ENCODE measurements at regions not wholly inside any gene's neighbourhood (a gene's known extent, or its start where the extent isn't known, plus 50 kb on each side); places are given as distances from the start of the nearest gene placed in this dataset.
A peak's percentile ranks its signal among the peaks of the same experiment; 100 is the strongest.
"Not testable (repeated sequence)": the region's sequence is repeated elsewhere in the genome, so short reads cannot be mapped to it uniquely, and the experiment has no call there.

DNA sequence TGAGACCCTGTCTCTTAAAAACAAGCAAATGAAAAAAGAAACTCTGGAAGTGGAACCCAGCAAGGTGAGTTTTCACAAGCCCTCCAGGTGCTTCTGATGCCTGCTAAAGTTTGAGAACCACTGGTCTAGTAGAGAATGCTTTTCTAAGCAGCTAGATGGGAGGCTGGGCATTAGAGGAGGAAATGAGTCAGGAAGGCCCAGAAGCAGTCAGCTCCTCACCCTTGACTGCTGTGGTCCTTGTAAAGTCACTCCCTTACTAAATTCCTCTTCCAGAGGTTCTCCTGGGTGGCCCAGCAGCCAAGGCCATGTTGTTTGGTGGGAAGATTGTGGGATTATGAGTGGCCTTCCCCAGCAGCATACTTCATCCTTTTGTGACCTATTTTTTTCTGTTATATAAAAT lies 52.0 kb upstream of the FYN start:
- DNase-seq = no peak

DNA sequence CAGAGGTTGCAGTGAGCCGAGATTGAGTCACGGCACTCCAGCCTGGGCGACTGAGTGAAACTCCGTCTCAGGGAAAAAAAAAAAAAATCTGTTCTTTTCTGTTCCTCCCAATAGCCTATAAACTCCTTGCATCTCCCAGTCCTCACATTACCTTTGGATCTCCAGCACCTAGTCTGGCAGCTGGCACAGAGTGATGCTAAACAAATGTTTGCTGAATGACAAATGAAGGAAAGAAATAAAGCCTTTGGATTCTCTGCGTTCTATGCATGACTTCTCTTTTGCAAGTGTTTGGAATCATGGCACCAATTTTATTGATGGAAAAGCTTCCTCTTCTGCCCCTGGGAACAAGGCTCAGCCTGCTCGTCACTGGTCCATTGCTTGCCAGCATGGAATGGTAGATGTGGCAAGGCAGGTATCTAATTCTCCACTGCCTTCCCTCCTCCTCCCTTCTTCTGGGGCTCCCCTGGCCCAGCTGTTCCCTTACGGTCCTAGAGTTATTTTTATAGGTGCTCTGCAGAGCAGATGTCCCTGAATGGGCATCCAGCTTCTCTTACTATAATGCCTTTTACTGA lies 53.6 kb upstream of the FYN start:
- DNase-seq = no peak

- DNase-seq = no peak
Observed at GRCh38 chr6:111927321-111927720, 54.1 kb upstream of the FYN start.

GRCh38 chr6:111928139-111928538 lies 54.9 kb upstream of the FYN start:
- no peak for DNase-seq

DNA sequence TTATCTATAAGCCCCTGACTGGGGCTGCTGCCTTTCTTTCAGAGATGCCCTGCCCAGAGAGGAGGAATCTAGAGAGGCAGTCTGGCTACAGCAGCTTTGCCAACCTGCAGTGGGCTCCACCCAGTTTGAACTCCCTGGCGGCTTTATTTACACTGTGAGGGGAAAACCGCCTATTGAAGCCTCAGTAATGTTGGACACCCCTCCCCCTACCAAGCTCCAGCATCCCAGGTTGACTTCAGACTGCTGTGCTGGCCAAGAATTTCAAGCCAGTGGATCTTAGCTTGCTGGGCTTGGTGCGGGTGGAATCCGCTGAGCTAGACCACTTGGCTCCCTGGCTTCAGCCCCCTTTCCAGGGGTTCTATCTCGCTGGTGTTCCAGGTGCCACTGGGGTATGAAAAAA lies 61.4 kb upstream of the FYN start:
- not testable (repeated sequence) for DNase-seq

- DNase-seq = no peak
Observed at GRCh38 chr6:111936718-111937117, 63.5 kb upstream of the FYN start.

- DNase-seq = no peak
Observed at GRCh38 chr6:111938710-111939109, 65.5 kb upstream of the FYN start.

DNA sequence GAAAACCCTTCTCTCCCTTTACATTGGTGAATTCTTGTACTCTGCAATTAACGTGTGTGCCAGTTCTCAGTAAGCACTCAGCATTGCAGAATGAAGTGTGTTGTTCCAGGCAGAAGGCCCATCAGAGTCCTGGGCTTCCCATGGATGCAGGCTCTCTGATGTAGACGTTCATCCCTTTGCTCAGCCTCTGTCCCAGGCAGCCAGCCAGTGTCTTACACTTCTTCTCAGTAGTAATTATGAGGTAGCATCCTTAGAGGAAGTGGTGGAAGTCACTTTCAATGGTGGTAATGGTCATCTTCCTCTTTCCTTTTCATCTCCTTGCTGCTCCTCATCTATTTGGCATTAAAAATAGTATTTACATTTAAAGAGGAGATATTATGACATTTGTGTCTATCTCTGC lies 66.7 kb upstream of the FYN start:
- DNase-seq = no peak

DNA sequence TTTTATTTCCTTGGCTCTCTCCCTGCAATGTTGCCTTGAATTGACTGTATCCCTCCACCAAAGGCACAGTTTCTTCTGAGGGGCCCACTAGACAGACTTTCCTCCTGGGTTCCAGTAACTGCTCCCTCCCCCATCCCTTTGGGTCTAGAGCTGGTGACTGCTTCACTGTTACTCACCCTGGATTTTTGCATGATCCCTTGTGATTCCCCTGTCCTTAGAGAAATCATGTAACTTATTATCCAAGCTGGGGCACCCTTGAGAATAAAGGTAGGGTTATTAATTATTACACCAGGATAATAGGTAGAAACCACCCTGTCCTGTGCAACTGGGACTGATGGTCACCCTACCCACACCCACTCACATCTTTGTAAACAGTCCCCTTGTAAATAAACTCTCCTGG lies 67.5 kb upstream of the FYN start:
- no peak for DNase-seq

DNA sequence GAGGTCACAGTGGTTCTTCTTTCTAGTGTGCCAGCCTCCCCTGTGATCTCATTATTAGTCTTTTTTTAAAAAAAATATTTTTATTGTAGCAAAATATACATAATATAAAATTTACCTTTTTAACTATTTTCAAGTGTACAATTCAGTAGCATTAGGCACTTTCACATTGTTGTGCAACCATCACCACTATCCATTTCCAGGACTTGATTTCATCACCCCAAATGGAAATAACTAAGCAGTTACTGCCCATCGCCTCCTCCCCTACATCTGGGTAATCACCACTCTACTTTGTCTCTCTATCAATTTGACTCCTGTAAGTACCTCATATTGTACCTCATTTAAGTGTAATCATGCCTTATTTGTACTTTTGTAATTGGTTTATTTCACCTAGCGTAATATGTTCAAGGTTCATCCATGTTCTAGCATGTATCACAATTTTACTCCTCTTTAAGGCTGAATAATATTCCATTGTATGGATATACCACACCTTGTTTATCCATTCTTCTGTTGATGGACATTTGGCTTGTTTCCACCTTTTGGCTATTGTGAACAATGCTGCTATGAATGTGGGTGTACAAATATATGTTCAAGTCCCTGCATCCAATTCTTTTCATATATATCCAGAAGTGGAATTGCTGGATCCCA lies 68.6 kb upstream of the FYN start:
- no peak for DNase-seq

- no peak for DNase-seq
Observed at GRCh38 chr6:111942561-111942960, 69.3 kb upstream of the FYN start.

DNA sequence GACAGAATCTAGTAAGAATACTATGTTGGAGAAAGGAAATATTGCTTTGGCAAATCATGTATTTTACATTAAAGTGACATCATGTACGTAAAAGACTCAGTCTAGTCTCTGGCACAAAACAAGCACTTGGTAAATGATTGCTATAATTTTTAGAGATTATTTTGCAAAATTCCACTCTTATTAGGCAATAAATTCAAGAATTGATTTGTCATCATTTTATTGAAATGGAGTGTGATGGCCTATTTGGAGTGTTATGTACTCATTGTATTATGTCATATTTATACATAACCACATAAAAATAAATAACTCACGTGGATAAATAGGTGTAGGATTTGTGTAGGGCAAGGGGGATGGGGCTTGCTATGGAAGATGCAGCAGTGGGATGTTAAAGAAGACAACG lies 70.0 kb upstream of the FYN start:
- DNase-seq = no peak

GRCh38 chr6:111943726-111944125 lies 70.5 kb upstream of the FYN start:
- DNase-seq = no peak

- DNase-seq = no peak
Observed at GRCh38 chr6:111944541-111944940, 71.3 kb upstream of the FYN start.

- DNase-seq = no peak
Observed at GRCh38 chr6:111949546-111949945, 76.3 kb upstream of the FYN start.

DNA sequence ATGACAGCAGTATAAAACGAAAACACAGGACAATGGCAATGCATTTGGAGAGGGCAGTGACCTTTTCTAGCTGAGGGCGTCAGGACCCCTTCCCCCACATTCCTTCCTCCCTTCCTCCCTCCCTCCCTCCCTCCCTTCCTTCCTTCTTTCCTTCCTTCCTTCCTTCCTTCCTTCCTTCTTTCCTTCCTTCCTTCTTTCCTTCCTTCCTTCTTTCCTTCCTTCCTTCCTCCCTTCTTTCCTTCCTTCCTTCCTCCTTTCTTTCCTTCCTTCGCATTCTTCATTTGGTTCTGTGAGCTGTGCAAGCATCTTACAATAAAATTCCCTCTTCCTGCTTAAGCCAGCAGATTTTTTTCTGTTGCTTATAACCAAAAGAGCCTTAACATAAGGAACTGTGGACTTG lies 76.7 kb upstream of the FYN start:
- DNase-seq = not testable (repeated sequence)

DNA sequence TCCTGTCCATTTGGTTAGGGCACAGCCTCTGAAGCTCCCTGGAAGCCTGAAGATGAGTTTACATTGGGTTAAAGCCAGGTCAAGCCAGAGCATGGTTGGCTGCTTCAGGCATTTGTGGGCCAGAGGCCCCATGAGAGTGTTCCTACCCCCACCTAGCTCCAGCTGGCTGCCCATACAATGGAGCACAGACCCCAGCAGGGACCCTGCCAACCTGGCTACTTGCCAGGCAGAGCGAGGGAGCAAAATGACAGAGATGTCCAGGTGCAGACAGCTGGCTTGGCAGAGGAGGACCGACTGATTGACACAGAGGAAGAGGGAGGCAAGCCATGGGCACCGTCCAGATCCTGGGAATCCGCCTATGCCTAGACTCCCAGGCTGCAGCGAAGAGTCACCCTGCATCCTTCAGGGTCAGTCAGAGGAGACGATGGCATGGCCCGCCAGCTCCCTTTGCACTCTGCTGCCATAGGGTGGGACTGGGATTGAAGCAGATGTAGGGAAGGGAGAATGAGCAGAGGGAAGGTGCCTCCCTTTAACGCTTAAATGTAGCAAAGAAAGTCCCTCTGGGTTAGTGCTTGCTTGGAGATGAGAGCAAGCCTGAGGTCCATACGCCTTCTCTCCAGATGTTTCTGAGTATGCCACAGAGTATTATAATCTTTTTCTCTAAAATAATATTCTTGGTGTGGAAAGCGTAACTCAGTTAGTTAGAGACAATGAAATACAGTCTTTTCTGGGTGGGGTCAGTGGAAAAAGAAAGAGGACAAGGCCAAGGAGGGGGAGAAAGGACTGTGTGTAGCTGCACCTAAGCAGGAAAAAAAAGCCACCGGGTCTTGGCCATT lies 77.6 kb upstream of the FYN start:
- peak in 1 of 56 donors; percentile 15 for DNase-seq

- no peak for DNase-seq
Observed at GRCh38 chr6:111951497-111952085, 78.3 kb upstream of the FYN start.

DNA sequence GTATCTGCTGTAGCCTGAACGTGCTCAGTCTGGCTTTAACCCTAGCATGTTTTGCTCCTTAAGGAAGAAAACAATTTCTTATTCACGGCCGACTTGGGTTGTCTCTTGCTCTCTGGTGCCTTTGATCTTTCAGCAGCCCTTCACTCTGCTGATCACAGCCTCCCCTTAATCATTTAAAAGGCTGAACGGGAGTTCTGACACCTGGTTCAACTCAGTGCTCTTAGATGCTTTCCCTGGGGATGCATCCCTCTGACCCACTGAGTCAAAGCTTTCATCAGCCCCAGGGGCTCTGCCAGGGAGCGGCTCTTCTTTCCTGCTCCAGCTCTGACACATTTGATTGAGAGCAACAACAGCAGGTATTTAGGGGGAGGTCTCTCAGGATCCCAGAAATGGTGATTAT lies 79.0 kb upstream of the FYN start:
- DNase-seq = no peak

- DNase-seq = no peak
Observed at GRCh38 chr6:111952821-111953540, 79.7 kb upstream of the FYN start.

GRCh38 chr6:111956098-111956497 lies 82.8 kb upstream of the FYN start:
- no peak for DNase-seq

All from nucleus accumbens (tissue), 56 donors.